Tibial artery (tissue), 4 donors: ENCODE measurements at regions not wholly inside any gene's neighbourhood (a gene's known extent, or its start where the extent isn't known, plus 50 kb on each side); places are given as distances from the start of the nearest gene placed in this dataset.

ENCODE experiments used
- DNase-seq, 2 donors: peaks; one replicate each; pipeline ENCODE4 v3.0.0-alpha.2; 2019
- H3K27ac ChIP-seq, 2 donors: fragments of 200-600 bp; sonication (generic) in 1 of 2; 1 replicate in 1 of 2; 2 replicates in 1 of 2; pipeline ENCODE4 v1.5.1; 2018 to 2019; ENCODE audit warnings: mild to moderate bottlenecking in 1 of 2
- H3K27me3 ChIP-seq, 2 donors: fragments of 200-600 bp; sonication (generic) in 1 of 2; one replicate each; pipeline versions ENCODE4 v1.5.1 to v1.6.0; 2016 to 2019
- H3K36me3 ChIP-seq, 3 donors: fragments of 200-600 bp; sonication (generic) in 2 of 3; one replicate each; pipeline ENCODE4 v1.5.1; 2016 to 2019; ENCODE audit warnings: mild to moderate bottlenecking in 2 of 3
- H3K4me1 ChIP-seq, 4 donors: fragments of 200-600 bp; sonication (generic) in 2 of 4; 1 replicate in 3 of 4; 2 replicates in 1 of 4; pipeline ENCODE4 v1.5.1; 2016 to 2019
- H3K4me3 ChIP-seq, 2 donors: fragments of 200-600 bp; sonication (generic) in 1 of 2; 1 replicate in 1 of 2; 2 replicates in 1 of 2; pipeline ENCODE4 v1.5.1; 2018 to 2019; ENCODE audit warnings: mild to moderate bottlenecking in 2 of 2
- H3K9me3 ChIP-seq, 3 donors: fragments of 200-600 bp; sonication (generic) in 1 of 3; one replicate each; pipeline ENCODE4 v1.5.1; 2016 to 2019
- CTCF ChIP-seq, 2 experiments: fragments of 200-600 bp in 1 of 2; fragments of 450-650 bp in 1 of 2; IDR thresholded peaks; one replicate each; pipeline ENCODE4 v1.5.1; 2017 to 2019; ENCODE audit warnings: antibody characterized with exemption in 2 of 2, mild to moderate bottlenecking in 1 of 2, moderate library complexity in 1 of 2
- intact Hi-C: fragments of 100-400 bp; cut with DNase I; formaldehyde crosslinking; loops from one replicate; pipeline ENCODE4 v1.15.0; 2023; ENCODE audit warnings: low total_unique reads

- intact Hi-C loops, result no loop called here
- Histone ChIP-seq H3K36me3 (no peaks in the 10 kb centered on the region), H3K27ac (no peak overlapping the region), H3K27me3 (no peaks in the 10 kb centered on the region), H3K4me1 (no peaks in the 10 kb centered on the region), H3K9me3 (peaks cover 0 to 6% (median 0%) of the 10 kb centered on the region in 3 donors), H3K4me3 (no peak overlapping the region)
- TF ChIP-seq CTCF (IDR thresholded peaks at IDR 0.05), result no peak
- no peak for DNase-seq
Observed at GRCh38 chr10:79013406-79013987, 55.3 kb upstream of the ZMIZ1 start.

GRCh38 chr10:79014796-79015195 lies 54.0 kb upstream of the ZMIZ1 start:
- no peak for DNase-seq

GRCh38 chr10:79017882-79018520 lies 50.8 kb upstream of the ZMIZ1 start:
- H3K27ac ChIP-seq, result no peak overlapping the region
- peaks cover 0 to 6% (median 0%) of the 10 kb centered on the region in 3 donors for H3K9me3 ChIP-seq
- no peaks in the 10 kb centered on the region for H3K4me1 ChIP-seq
- TF ChIP-seq CTCF (IDR thresholded peaks at IDR 0.05), result no peak
- intact Hi-C loops, result no loop called here
- no peaks in the 10 kb centered on the region for H3K36me3 ChIP-seq
- peak; percentile 6 to 46 for DNase-seq
- no peak overlapping the region for H3K4me3 ChIP-seq
- no peaks in the 10 kb centered on the region for H3K27me3 ChIP-seq

More at GRCh38 chr10:79014796-79015195, 54.0 kb upstream of the ZMIZ1 start:
- Histone ChIP-seq H3K27ac (no peak overlapping the region), H3K9me3 (peaks cover 0 to 6% (median 0%) of the 10 kb centered on the region in 3 donors), H3K27me3 (no peaks in the 10 kb centered on the region), H3K4me1 (no peaks in the 10 kb centered on the region), H3K36me3 (no peaks in the 10 kb centered on the region), H3K4me3 (no peak overlapping the region)
- intact Hi-C loops, result no loop called here
- no peak for TF ChIP-seq CTCF (IDR thresholded peaks at IDR 0.05)

GRCh38 chr10:79018521-79019011 lies 50.2 kb upstream of the ZMIZ1 start:
- TF ChIP-seq CTCF (IDR thresholded peaks at IDR 0.05), result no peak
- peaks cover 0 to 6% (median 0%) of the 10 kb centered on the region in 3 donors for H3K9me3 ChIP-seq
- intact Hi-C loops, result no loop called here
- no peaks in the 10 kb centered on the region for H3K36me3 ChIP-seq
- no peak overlapping the region for H3K27ac ChIP-seq
- no peaks in the 10 kb centered on the region for H3K4me1 ChIP-seq
- H3K4me3 ChIP-seq, result no peak overlapping the region
- no peaks in the 10 kb centered on the region for H3K27me3 ChIP-seq
- DNase-seq, result peak; percentile 8 to 60
